Upper lobe of right lung (tissue), 1 donor: ENCODE measurements at regions not wholly inside any gene's neighbourhood (a gene's known extent, or its start where the extent isn't known, plus 50 kb on each side); places are given as distances from the start of the nearest gene placed in this dataset.

Experiments used
- ATAC-seq: fragments of 200-7000 bp; cut with Tn5 transposase; one replicate; pipeline ENCODE4 v1.9.1; 2020; ENCODE audit warnings: mild to moderate bottlenecking, moderate library complexity
- DNase-seq: peaks from one replicate; pipeline ENCODE4 v3.0.0-alpha.2; 2020
- H3K27ac ChIP-seq: fragments of 200-600 bp; one replicate; pipeline ENCODE4 v1.8.0; 2022
- H3K27me3 ChIP-seq: fragments of 200-600 bp; one replicate; pipeline ENCODE4 v1.8.0; 2022; ENCODE audit warnings: mild to moderate bottlenecking
- H3K36me3 ChIP-seq: fragments of 200-600 bp; one replicate; pipeline ENCODE4 v1.8.0; 2022
- H3K4me1 ChIP-seq: fragments of 200-600 bp; one replicate; pipeline ENCODE4 v1.8.0; 2022
- H3K4me3 ChIP-seq: fragments of 200-600 bp; one replicate; pipeline ENCODE4 v1.8.0; 2022; ENCODE audit warnings: mild to moderate bottlenecking
- H3K9me3 ChIP-seq: fragments of 200-600 bp; one replicate; pipeline ENCODE4 v1.8.0; 2022
- CTCF ChIP-seq: fragments of 200-600 bp; IDR thresholded peaks from one replicate; pipeline ENCODE4 v1.8.0; 2022; ENCODE audit warnings: antibody characterized with exemption
- intact Hi-C: fragments of 100-400 bp; cut with DNase I; formaldehyde crosslinking; loops from one replicate; pipeline ENCODE4 v1.11.0; 2022
- donor health status: DM: no; HTN: yes; CAD: no; lungs with severe emphysema.

- no peak for TF ChIP-seq CTCF
- H3K4me3 ChIP-seq = no peak overlapping the region
- no peaks in the 10 kb centered on the region for H3K27me3 ChIP-seq
- ATAC-seq (no peak), DNase-seq (no peak)
- no peaks in the 10 kb centered on the region for H3K4me1 ChIP-seq
- no peak overlapping the region for H3K27ac ChIP-seq
- intact Hi-C loops = no loop called here
- H3K36me3 ChIP-seq = no peaks in the 10 kb centered on the region
- H3K9me3 ChIP-seq = peaks cover 6% of the 10 kb centered on the region
These were observed 274.2 kb upstream of the LRRTM4 start for GRCh38 chr2:77796397-77796796.

- intact Hi-C loops = no loop called here
- Histone ChIP-seq H3K36me3 (no peaks in the 10 kb centered on the region), H3K4me3 (no peak overlapping the region), H3K27me3 (no peaks in the 10 kb centered on the region), H3K27ac (no peak overlapping the region), H3K9me3 (peaks cover 6% of the 10 kb centered on the region), H3K4me1 (no peaks in the 10 kb centered on the region)
- DNase-seq (no peak), ATAC-seq (no peak)
- no peak for TF ChIP-seq CTCF
These were observed 274.9 kb upstream of the LRRTM4 start for GRCh38 chr2:77797088-77797487.

GRCh38 chr2:77800410-77800809 lies 278.2 kb upstream of the LRRTM4 start:
- Histone ChIP-seq H3K27ac (no peak overlapping the region), H3K27me3 (no peaks in the 10 kb centered on the region), H3K9me3 (peaks cover 6% of the 10 kb centered on the region), H3K36me3 (no peaks in the 10 kb centered on the region), H3K4me3 (no peak overlapping the region), H3K4me1 (no peaks in the 10 kb centered on the region)
- ATAC-seq = no peak
- intact Hi-C loops = no loop called here
- TF ChIP-seq CTCF = no peak
- DNase-seq = no peak

GRCh38 chr2:77807531-77808215 lies 285.5 kb upstream of the LRRTM4 start:
- TF ChIP-seq CTCF = no peak
- Histone ChIP-seq H3K9me3 (no peaks in the 10 kb centered on the region), H3K4me3 (no peak overlapping the region), H3K27ac (no peak overlapping the region), H3K36me3 (no peaks in the 10 kb centered on the region), H3K4me1 (no peaks in the 10 kb centered on the region), H3K27me3 (no peaks in the 10 kb centered on the region)
- no peak for DNase-seq
- intact Hi-C loops = no loop called here
- ATAC-seq = no peak

GRCh38 chr2:77808599-77808998 lies 286.4 kb upstream of the LRRTM4 start:
- TF ChIP-seq CTCF = no peak
- no peaks in the 10 kb centered on the region for H3K27me3 ChIP-seq
- no peak overlapping the region for H3K27ac ChIP-seq
- ATAC-seq (no peak), DNase-seq (no peak)
- no peaks in the 10 kb centered on the region for H3K36me3 ChIP-seq
- intact Hi-C loops = no loop called here
- H3K4me1 ChIP-seq = no peaks in the 10 kb centered on the region
- H3K9me3 ChIP-seq = no peaks in the 10 kb centered on the region
- no peak overlapping the region for H3K4me3 ChIP-seq

- Histone ChIP-seq H3K27ac (no peak overlapping the region), H3K4me3 (no peak overlapping the region), H3K27me3 (no peaks in the 10 kb centered on the region), H3K9me3 (no peaks in the 10 kb centered on the region), H3K36me3 (no peaks in the 10 kb centered on the region), H3K4me1 (no peaks in the 10 kb centered on the region)
- intact Hi-C loops = no loop called here
- DNase-seq (no peak), ATAC-seq (no peak)
- TF ChIP-seq CTCF = no peak
These were observed 291.4 kb upstream of the LRRTM4 start for GRCh38 chr2:77813599-77813998.
